OCI-LY7 (cell line): ENCODE measurements at regions not wholly inside any gene's neighbourhood (a gene's known extent, or its start where the extent isn't known, plus 50 kb on each side); places are given as distances from the start of the nearest gene placed in this dataset.

Experiments
- BruUV-seq: library from RNA; stranded (reverse); fragments of 400-500 nt; replicated peaks from 2 replicates; lab custom pipeline; 2021; lab: Mats Ljungman, UMichigan
- CTCF ChIA-PET: fragments of 300-600 bp; sonication (Branson Sonifier 250); formaldehyde crosslinking; loops from one replicate; lab custom pipeline; 2022; ENCODE audit warnings: antibody characterized with exemption; ENCODE audit not compliant: unreplicated experiment; lab: Charles Lee
- POLR2A ChIA-PET: fragments of 300-600 bp; sonication (Branson Sonifier 250); formaldehyde crosslinking; loops from one replicate; lab custom pipeline; 2022; ENCODE audit warnings: antibody characterized with exemption; lab: Charles Lee
- DNase-seq: peaks from one replicate; pipeline ENCODE4 v3.0.0-alpha.2; 2015; ENCODE audit warnings: low spot score
- H2AFZ ChIP-seq: fragments of 200-600 bp; sonication (generic), shearing (Covaris generic); 2 replicates; pipeline ENCODE4 v1.6.1; 2014; ENCODE audit warnings: mild to moderate bottlenecking, antibody characterized with exemption, low read length, moderate library complexity
- H3K27ac ChIP-seq: fragments of 200-600 bp; sonication (generic); 2 replicates; pipeline ENCODE4 v1.5.1; 2014; ENCODE audit warnings: mixed run types, low read depth, mild to moderate bottlenecking, moderate library complexity, low read length, inconsistent platforms; ENCODE audit not compliant: poor library complexity, severe bottlenecking
- H3K36me3 ChIP-seq: fragments of 200-600 bp; sonication (generic); 2 replicates; pipeline ENCODE4 v1.6.1; 2014; ENCODE audit warnings: mild to moderate bottlenecking, antibody characterized with exemption, low read length, moderate library complexity, mixed read lengths; ENCODE audit not compliant: insufficient read depth
- H3K4me1 ChIP-seq: fragments of 200-600 bp; sonication (generic); 2 replicates; pipeline ENCODE4 v1.5.1; 2014; ENCODE audit warnings: mild to moderate bottlenecking, low read length; ENCODE audit not compliant: insufficient read depth, poor library complexity, severe bottlenecking
- H3K4me2 ChIP-seq: fragments of 200-600 bp; sonication (generic); 2 replicates; pipeline ENCODE4 v1.6.1; 2014; ENCODE audit warnings: mild to moderate bottlenecking, low read length
- H3K4me3 ChIP-seq: fragments of 200-600 bp; sonication (generic); 2 replicates; pipeline ENCODE4 v1.5.1; 2014; ENCODE audit warnings: mild to moderate bottlenecking, low read depth, low read length; ENCODE audit not compliant: poor library complexity, severe bottlenecking
- H3K79me2 ChIP-seq: fragments of 200-600 bp; sonication (generic); 2 replicates; pipeline ENCODE4 v1.6.1; 2016; ENCODE audit warnings: low read depth, mild to moderate bottlenecking, low read length, moderate library complexity, mixed read lengths; ENCODE audit not compliant: insufficient read depth
- H3K9me2 ChIP-seq: fragments of 200-600 bp; sonication (generic); 2 replicates; pipeline ENCODE4 v1.6.1; 2016; ENCODE audit warnings: mild to moderate bottlenecking, low read length, mixed read lengths; ENCODE audit not compliant: insufficient read depth
- H3K9me3 ChIP-seq: fragments of 200-600 bp; sonication (generic); 2 replicates; pipeline ENCODE4 v1.6.1; 2014; ENCODE audit warnings: mild to moderate bottlenecking, mixed run types, low read length, mixed read lengths
- H4K20me1 ChIP-seq: fragments of 200-600 bp; sonication (generic); 2 replicates; pipeline ENCODE4 v1.6.1; 2014; ENCODE audit warnings: mild to moderate bottlenecking, antibody characterized with exemption, low read length, moderate library complexity, mixed read lengths; ENCODE audit not compliant: insufficient read depth
- CTCF ChIP-seq: fragments of 200-600 bp; sonication (generic); conservative IDR thresholded peaks from 2 replicates; pipeline ENCODE4 v1.5.1; 2014; ENCODE audit warnings: mild to moderate bottlenecking, antibody characterized with exemption, low read length, moderate library complexity, mixed read lengths
- EZH2phosphoT487 ChIP-seq: fragments of 200-600 bp; sonication (generic); IDR thresholded peaks from 2 replicates; pipeline ENCODE4 v1.6.1; 2018; ENCODE audit warnings: low read depth, borderline replicate concordance, mild to moderate bottlenecking, mixed run types, antibody characterized with exemption, low read length, moderate library complexity, mixed read lengths
- intact Hi-C: fragments of 100-400 bp; cut with micrococcal nuclease; formaldehyde crosslinking; loops from one replicate; pipeline ENCODE4 v1.10.0; 2022; ENCODE audit not compliant: unreplicated experiment

GRCh38 chr1:110763149-110763548, 88.4 kb upstream of the KCNA3 start:
- no TSS peak for BruUV-seq
- Histone ChIP-seq H3K9me2 (no peaks in the 10 kb centered on the region), H3K36me3 (no peaks in the 10 kb centered on the region), H3K27ac (no peak overlapping the region), H3K9me3 (no peaks in the 10 kb centered on the region), H3K4me3 (no peak overlapping the region), H2AFZ (no peak overlapping the region), H3K79me2 (no peaks in the 10 kb centered on the region), H3K4me2 (no peak overlapping the region), H4K20me1 (no peaks in the 10 kb centered on the region), H3K4me1 (peaks cover 14% of the 10 kb centered on the region)
- intact Hi-C loops = no loop called here
- no peak for DNase-seq
- ChIA-PET POLR2A (interaction anchor here (0.6 to 0.8 kb wide), 3 partner anchors 36 to 272 kb away, joined by 3 to 5 read pairs (median 3); no protein-coding TSS in a partner anchor), CTCF (no interaction called here)
- TF ChIP-seq CTCF (no peak), EZH2phosphoT487 (no peak)

- Histone ChIP-seq H3K9me3 (no peaks in the 10 kb centered on the region), H3K27ac (no peak overlapping the region), H2AFZ (no peak overlapping the region), H3K4me2 (no peak overlapping the region), H3K36me3 (no peaks in the 10 kb centered on the region), H4K20me1 (no peaks in the 10 kb centered on the region), H3K9me2 (no peaks in the 10 kb centered on the region), H3K4me3 (no peak overlapping the region), H3K79me2 (no peaks in the 10 kb centered on the region), H3K4me1 (peaks cover 8% of the 10 kb centered on the region)
- no peak for DNase-seq
- POLR2A ChIA-PET = no interaction called here
- CTCF ChIA-PET = no interaction called here
- TF ChIP-seq EZH2phosphoT487 = no peak
- no peak for TF ChIP-seq CTCF
- BruUV-seq = no TSS peak
- intact Hi-C loops = no loop called here
These were observed 85.6 kb upstream of the KCNA3 start for GRCh38 chr1:110760321-110760720.

GRCh38 chr1:110756506-110756905, 81.8 kb upstream of the KCNA3 start:
- Histone ChIP-seq H3K36me3 (no peaks in the 10 kb centered on the region), H3K4me3 (no peak overlapping the region), H3K4me1 (no peaks in the 10 kb centered on the region), H3K4me2 (no peak overlapping the region), H3K79me2 (no peaks in the 10 kb centered on the region), H3K9me2 (no peaks in the 10 kb centered on the region), H2AFZ (no peak overlapping the region), H3K27ac (no peak overlapping the region), H4K20me1 (no peaks in the 10 kb centered on the region), H3K9me3 (no peaks in the 10 kb centered on the region)
- intact Hi-C loops = no loop called here
- CTCF ChIA-PET = no interaction called here
- TF ChIP-seq CTCF = no peak
- no peak for TF ChIP-seq EZH2phosphoT487
- POLR2A ChIA-PET = interaction anchor here (0.9 to 1.5 kb wide), 2 partner anchors 17 to 30 kb away, joined by 3 to 4 read pairs; no protein-coding TSS in a partner anchor
- DNase-seq = no peak
- no TSS peak for BruUV-seq
